Gastroesophageal sphincter (tissue), 3 donors: ENCODE measurements at regions not wholly inside any gene's neighbourhood (a gene's known extent, or its start where the extent isn't known, plus 50 kb on each side); places are given as distances from the start of the nearest gene placed in this dataset.

ENCODE experiments used
- CTCF ChIP-seq, 4 experiments: fragments of 200-600 bp in 2 of 4; fragments of 450-650 bp in 2 of 4; sonication (generic) in 1 of 4; IDR thresholded peaks; one replicate each; pipeline ENCODE4 v1.5.1; 2017 to 2019; ENCODE audit warnings: antibody characterized with exemption in 4 of 4, mild to moderate bottlenecking in 2 of 4, moderate library complexity in 2 of 4
- EP300 ChIP-seq: sonication (generic); formaldehyde crosslinking; IDR thresholded peaks from one replicate; pipeline ENCODE4 v1.6.1; 2017; ENCODE audit warnings: antibody characterized with exemption, mild to moderate bottlenecking
- POLR2A ChIP-seq, 2 donors: fragments of 450-650 bp; IDR thresholded peaks; one replicate each; pipeline ENCODE4 v1.6.1; 2017; ENCODE audit warnings: antibody characterized with exemption in 2 of 2, mild to moderate bottlenecking in 2 of 2, moderate library complexity in 1 of 2

- no peak for TF ChIP-seq CTCF (IDR thresholded peaks at IDR 0.05)
- TF ChIP-seq POLR2A (IDR thresholded peaks at IDR 0.05), result no peak
- no peak for TF ChIP-seq EP300
Measured at GRCh38 chr1:220473440-220473839, 54.5 kb upstream of the MARK1 start.
